BJ (cell line): ENCODE measurements at regions not wholly inside any gene's neighbourhood (a gene's known extent, or its start where the extent isn't known, plus 50 kb on each side); places are given as distances from the start of the nearest gene placed in this dataset.

ENCODE experiments used
- CTCF ChIA-PET: fragments of 350-600 bp; formaldehyde crosslinking; extraction: SDS; loops from one replicate; lab custom pipeline; 2021; ENCODE audit warnings: antibody characterized with exemption, inconsistent platforms; lab: Yijun Ruan, JAX
- POLR2A ChIA-PET: fragments of 300-600 bp; sonication (Branson Sonifier 250); formaldehyde crosslinking; extraction: SDS; loops from one replicate; lab custom pipeline; 2021; ENCODE audit warnings: antibody characterized with exemption; lab: Charles Lee
- DNase-seq: peaks from one replicate; pipeline ENCODE4 v3.0.0-alpha.2; 2011; ENCODE audit warnings: low read depth
- H3K27me3 ChIP-seq: 2 replicates; pipeline ENCODE4 v1.6.0; 2011; ENCODE audit warnings: low read length; ENCODE audit not compliant: control insufficient read depth, insufficient read depth
- H3K36me3 ChIP-seq: 2 replicates; pipeline ENCODE4 v1.5.1; 2011; ENCODE audit warnings: low read length; ENCODE audit not compliant: control insufficient read depth, insufficient read depth
- H3K4me3 ChIP-seq: 2 replicates; pipeline ENCODE4 v1.5.1; 2011; ENCODE audit warnings: low read depth, mild to moderate bottlenecking, control low read depth, low read length
- TF ChIP-seq, protein P1 (sequence below): IDR thresholded peaks from 2 replicates; pipeline ENCODE4 v1.5.1; 2011; ENCODE audit warnings: low read depth, mild to moderate bottlenecking, control low read depth, inconsistent platforms, low read length, moderate library complexity; ENCODE audit not compliant: insufficient read depth

DNA sequence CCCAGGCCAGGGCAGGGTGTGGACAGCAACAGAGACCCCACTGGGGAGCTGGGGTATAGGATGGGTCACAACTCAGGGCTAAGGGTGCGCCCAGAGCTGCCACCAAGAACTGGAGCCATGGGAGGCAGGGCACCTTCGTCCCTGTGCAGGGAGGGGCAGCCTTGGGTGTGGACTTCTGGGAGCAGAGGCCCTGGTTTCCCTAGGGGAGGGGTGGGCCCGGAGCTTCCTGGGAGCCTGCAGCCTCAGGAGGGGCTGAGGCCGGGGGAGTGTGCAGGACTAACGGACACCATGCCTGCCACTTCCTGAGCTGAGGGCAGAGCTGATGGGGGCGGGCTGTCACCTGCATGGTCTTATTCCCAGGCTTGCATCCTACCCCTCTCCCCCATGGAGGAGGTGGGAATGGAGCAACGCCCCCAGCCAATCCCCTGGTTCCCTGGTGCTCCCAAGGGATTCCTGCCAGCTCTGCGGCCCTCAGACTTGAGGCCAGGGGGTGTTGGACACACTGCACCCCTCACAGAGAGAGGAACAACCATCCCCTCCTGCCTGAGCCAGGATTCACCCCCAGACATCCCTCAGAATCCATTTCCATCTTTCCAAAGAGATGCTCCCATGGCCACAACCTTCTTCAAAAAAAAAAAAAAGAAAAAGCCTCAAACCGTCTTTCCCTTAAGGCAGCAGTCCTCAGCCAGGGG is 225.7 kb downstream of the CTTN start:
- H3K36me3 ChIP-seq = no peaks in the 10 kb centered on the region
- ChIA-PET CTCF (no interaction called here), POLR2A (interaction anchor here (0.6 kb wide), 1 partner anchor 82 kb away, joined by 3 read pairs; no protein-coding TSS in a partner anchor)
- 0 out of 2 replicates have a peak, but pooled peaks cover 1% of the 10 kb centered on the region for H3K27me3 ChIP-seq
- H3K4me3 ChIP-seq = no peak overlapping the region
- DNase-seq = no peak
- TF ChIP-seq, protein P1, sequence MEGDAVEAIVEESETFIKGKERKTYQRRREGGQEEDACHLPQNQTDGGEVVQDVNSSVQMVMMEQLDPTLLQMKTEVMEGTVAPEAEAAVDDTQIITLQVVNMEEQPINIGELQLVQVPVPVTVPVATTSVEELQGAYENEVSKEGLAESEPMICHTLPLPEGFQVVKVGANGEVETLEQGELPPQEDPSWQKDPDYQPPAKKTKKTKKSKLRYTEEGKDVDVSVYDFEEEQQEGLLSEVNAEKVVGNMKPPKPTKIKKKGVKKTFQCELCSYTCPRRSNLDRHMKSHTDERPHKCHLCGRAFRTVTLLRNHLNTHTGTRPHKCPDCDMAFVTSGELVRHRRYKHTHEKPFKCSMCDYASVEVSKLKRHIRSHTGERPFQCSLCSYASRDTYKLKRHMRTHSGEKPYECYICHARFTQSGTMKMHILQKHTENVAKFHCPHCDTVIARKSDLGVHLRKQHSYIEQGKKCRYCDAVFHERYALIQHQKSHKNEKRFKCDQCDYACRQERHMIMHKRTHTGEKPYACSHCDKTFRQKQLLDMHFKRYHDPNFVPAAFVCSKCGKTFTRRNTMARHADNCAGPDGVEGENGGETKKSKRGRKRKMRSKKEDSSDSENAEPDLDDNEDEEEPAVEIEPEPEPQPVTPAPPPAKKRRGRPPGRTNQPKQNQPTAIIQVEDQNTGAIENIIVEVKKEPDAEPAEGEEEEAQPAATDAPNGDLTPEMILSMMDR = no peak

DNA sequence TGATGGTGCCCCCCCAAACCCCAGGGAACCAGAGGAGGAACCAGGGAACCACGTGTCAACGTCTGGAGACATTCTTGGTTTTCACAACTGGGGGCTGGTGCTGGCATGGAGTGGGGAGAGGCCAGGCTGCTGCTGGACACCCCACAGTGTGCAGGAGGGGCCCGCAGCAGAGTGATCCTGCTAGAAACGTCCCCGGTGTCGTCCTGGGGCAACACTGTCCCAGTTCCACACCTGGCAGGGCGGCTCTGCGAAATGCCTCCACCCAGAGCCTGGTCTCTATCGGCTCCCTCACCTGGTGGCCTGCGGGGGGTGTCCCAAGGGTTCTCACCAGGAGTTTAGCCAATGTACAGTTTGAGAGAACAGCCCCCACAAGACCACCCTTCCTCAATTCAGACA is 226.3 kb downstream of the CTTN start:
- CTCF ChIA-PET = no interaction called here
- H3K36me3 ChIP-seq = no peaks in the 10 kb centered on the region
- H3K4me3 ChIP-seq = no peak overlapping the region
- H3K27me3 ChIP-seq = 0 out of 2 replicates have a peak, but pooled peaks cover 1% of the 10 kb centered on the region
- TF ChIP-seq, protein P1 = no peak
- POLR2A ChIA-PET = interaction anchor here (0.6 kb wide), 1 partner anchor 83 kb away, joined by 3 read pairs; no protein-coding TSS in a partner anchor
- no peak for DNase-seq

DNA sequence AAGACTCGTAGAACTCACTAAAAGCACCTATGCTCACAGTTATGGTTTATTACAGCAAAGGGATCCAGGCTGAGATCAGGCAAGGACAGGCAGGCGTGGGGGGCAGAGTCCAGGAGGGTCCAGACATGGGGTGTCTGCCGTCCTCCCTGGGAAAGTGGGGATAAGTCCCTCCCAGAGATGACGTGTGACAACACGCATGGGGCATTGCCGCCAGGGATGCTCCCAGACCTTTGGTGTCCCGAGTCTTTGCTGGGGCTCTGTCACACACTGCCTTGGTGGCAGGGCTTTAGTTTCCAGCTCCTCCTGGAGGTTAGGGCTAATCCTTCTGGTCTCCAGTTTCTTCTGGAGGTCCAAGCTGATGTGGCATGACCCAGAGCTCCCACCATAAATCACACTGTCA is 226.7 kb downstream of the CTTN start:
- Histone ChIP-seq H3K4me3 (no peak overlapping the region), H3K27me3 (0 out of 2 replicates have a peak, but pooled peaks cover 1% of the 10 kb centered on the region), H3K36me3 (no peaks in the 10 kb centered on the region)
- DNase-seq = no peak
- ChIA-PET POLR2A (no interaction called here), CTCF (no interaction called here)
- TF ChIP-seq, protein P1 = no peak

GRCh38 chr11:70625582-70626518 is 227.5 kb downstream of the CTTN start:
- Histone ChIP-seq H3K27me3 (0 out of 2 replicates have a peak, but pooled peaks cover 1% of the 10 kb centered on the region), H3K36me3 (no peaks in the 10 kb centered on the region), H3K4me3 (no peak overlapping the region)
- CTCF ChIA-PET = no interaction called here
- POLR2A ChIA-PET = no interaction called here
- DNase-seq = no peak
- TF ChIP-seq, protein P1 = no peak

DNA sequence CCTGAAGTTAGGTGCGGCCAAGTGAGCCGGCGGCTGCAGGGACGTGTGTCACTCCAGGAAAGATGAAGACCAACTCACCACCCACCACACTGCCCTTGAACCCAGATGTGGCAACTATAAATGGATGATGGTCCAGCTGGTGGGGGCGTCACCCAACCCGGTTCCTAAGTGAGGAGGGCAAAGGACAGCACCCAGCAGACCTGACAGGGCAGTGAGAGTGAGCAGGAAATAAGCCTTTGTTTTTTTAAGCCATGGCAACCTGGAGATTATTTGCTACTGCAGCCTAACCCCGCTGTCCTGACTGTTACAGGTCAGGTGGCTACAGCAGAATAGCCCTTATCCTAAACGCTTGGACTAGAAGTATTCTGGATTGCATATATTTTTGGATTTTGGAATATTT is 228.9 kb downstream of the CTTN start:
- Histone ChIP-seq H3K4me3 (no peak overlapping the region), H3K27me3 (0 out of 2 replicates have a peak, but pooled peaks cover 1% of the 10 kb centered on the region), H3K36me3 (no peaks in the 10 kb centered on the region)
- DNase-seq = no peak
- POLR2A ChIA-PET = no interaction called here
- TF ChIP-seq, protein P1 = no peak
- CTCF ChIA-PET = no interaction called here
